ENCODE measurements at regions not wholly inside any gene's neighbourhood (a gene's known extent, or its start where the extent isn't known, plus 50 kb on each side); places are given as distances from the start of the nearest gene placed in this dataset.

DNA sequence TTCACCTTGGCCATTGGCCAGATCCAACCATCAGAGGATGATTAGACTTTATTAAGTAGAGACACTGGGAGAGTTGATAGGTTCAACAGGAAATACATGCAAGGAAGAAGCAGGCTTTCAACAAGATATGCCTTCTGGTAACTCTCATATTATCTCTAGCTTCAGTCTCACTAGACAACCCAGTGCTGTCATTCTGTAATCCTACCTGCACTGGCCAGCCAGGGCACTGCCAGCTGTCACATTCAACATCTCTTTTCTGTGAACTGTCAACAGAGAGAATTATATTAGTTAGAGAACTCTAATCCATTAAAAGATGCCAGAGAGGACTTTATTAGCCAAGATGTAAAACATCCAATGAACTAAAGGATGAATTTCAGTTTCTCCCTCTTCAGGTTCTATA, 337.9 kb upstream of the JAG1 start:
- in situ Hi-C loops (cut with MboI; ENCODE audit: low sequenced_read_pairs, unreplicated experiment) = no loop called here
- TF ChIP-seq CTCF (IDR thresholded peaks at IDR 0.05; ENCODE audit: borderline replicate concordance, control extremely low read depth, extremely low read depth, insufficient read depth, missing control alignments) = no peak
- DNase-seq (ENCODE audit: low spot score) = no peak

DNA sequence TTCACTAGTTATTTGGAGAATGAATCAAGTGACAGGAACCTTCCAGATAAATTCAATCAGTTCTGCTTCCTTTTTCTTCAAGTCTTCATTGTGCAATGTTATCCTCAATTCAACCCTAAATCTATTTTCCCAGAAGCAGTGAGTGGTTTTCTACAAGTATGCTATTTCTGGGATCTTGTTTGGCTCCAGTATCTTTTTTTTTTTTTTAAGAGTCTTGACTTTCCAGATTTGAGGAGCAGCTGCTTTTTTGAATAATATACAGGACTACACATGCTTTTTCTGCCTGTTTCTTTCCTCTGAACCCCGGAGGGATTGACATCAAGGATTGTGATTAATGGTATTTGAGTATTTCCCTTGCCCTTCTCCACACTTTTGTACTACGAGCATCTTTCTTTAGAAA, 339.2 kb upstream of the JAG1 start:
- in situ Hi-C loops (cut with MboI; ENCODE audit: low sequenced_read_pairs, unreplicated experiment) = no loop called here
- no peak for TF ChIP-seq CTCF (IDR thresholded peaks at IDR 0.05; ENCODE audit: borderline replicate concordance, control extremely low read depth, extremely low read depth, insufficient read depth, missing control alignments)
- DNase-seq (ENCODE audit: low spot score) = no peak

DNA sequence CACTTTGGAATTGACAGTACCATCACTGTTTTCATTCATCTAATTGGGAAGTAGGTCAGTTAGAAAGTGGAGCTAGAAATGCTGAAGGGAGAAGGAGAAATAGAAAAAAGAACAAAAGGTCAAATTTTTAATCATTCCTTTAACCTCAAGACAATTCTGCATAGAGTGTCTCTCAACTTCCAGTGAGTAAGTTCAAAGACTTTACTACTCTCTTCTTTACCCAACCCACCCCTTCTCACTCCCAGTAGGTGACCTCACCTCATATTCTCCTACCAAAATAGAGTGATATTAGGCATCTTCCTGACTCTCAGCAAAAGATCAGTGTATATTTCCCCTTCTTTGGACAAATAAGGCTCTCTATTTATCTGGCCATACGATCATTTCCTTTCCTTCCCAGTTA, 340.0 kb upstream of the JAG1 start:
- in situ Hi-C loops (cut with MboI; ENCODE audit: low sequenced_read_pairs, unreplicated experiment) = no loop called here
- no peak for DNase-seq (ENCODE audit: low spot score)
- no peak for TF ChIP-seq CTCF (IDR thresholded peaks at IDR 0.05; ENCODE audit: borderline replicate concordance, control extremely low read depth, extremely low read depth, insufficient read depth, missing control alignments)

- in situ Hi-C loops (cut with MboI; ENCODE audit: low sequenced_read_pairs, unreplicated experiment) = no loop called here
- no peak for DNase-seq (ENCODE audit: low spot score)
- no peak for TF ChIP-seq CTCF (IDR thresholded peaks at IDR 0.05; ENCODE audit: borderline replicate concordance, control extremely low read depth, extremely low read depth, insufficient read depth, missing control alignments)
These were observed 341.6 kb upstream of the JAG1 start for GRCh38 chr20:11015440-11015839.

- in situ Hi-C loops (cut with MboI; ENCODE audit: low sequenced_read_pairs, unreplicated experiment) = no loop called here
- DNase-seq (ENCODE audit: low spot score) = no peak
- TF ChIP-seq CTCF (IDR thresholded peaks at IDR 0.05; ENCODE audit: borderline replicate concordance, control extremely low read depth, extremely low read depth, insufficient read depth, missing control alignments) = no peak
These were observed 343.6 kb upstream of the JAG1 start for GRCh38 chr20:11017446-11017845.

DNA sequence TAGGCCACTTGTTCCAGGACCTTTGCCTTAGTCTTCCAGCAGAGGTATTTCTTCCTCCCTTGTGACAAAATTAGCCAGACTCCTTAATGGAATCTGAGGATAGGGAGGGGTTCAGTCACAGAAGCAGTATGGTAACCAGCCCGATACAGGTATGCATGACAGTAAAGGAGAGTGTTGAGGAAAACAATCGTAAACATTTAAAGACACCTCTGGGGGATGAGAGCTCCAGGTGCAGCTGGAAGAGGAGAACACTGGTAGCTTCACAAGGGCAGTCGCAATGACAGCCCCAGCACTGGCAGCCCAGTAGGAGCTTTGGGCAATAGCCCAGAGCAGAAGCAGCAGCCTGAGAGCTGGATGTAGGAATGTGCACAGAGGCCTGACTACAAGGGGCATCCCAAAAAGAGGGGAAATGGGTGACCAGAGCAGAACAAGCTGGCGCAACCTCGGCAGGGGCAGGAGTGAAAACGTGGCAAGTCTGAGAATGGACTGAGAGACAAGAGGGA, 344.9 kb upstream of the JAG1 start:
- TF ChIP-seq CTCF (IDR thresholded peaks at IDR 0.05; ENCODE audit: borderline replicate concordance, control extremely low read depth, extremely low read depth, insufficient read depth, missing control alignments) = no peak
- no peak for DNase-seq (ENCODE audit: low spot score)
- in situ Hi-C loops (cut with MboI; ENCODE audit: low sequenced_read_pairs, unreplicated experiment) = no loop called here

- DNase-seq (ENCODE audit: low spot score) = no peak
- no peak for TF ChIP-seq CTCF (IDR thresholded peaks at IDR 0.05; ENCODE audit: borderline replicate concordance, control extremely low read depth, extremely low read depth, insufficient read depth, missing control alignments)
- in situ Hi-C loops (cut with MboI; ENCODE audit: low sequenced_read_pairs, unreplicated experiment) = no loop called here
These were observed 346.9 kb upstream of the JAG1 start for GRCh38 chr20:11020712-11021111.

All from GM13976 (cell line).